NCI-H1436 (cell line): ENCODE measurements at regions not wholly inside any gene's neighbourhood (a gene's known extent, or its start where the extent isn't known, plus 50 kb on each side); places are given as distances from the start of the nearest gene placed in this dataset.
"Not testable (repeated sequence)": the region's sequence is repeated elsewhere in the genome, so short reads cannot be mapped to it uniquely, and the experiment has no call there.

Experiments
- DNase-seq: peaks from one replicate; lab custom pipeline; 2025; lab: John Stamatoyannopoulos, UW

GRCh38 chr11:79668575-79668974, 227.7 kb upstream of the TENM4 start:
- no peak for DNase-seq

- DNase-seq, result no peak
These were observed 226.6 kb upstream of the TENM4 start for GRCh38 chr11:79667380-79667779.

GRCh38 chr11:79663017-79663416, 222.2 kb upstream of the TENM4 start:
- DNase-seq, result no peak

- DNase-seq, result no peak
These were observed 220.5 kb upstream of the TENM4 start for GRCh38 chr11:79661373-79661772.

- no peak for DNase-seq
These were observed 208.1 kb upstream of the TENM4 start for GRCh38 chr11:79648766-79649520.

GRCh38 chr11:79637219-79637618, 196.4 kb upstream of the TENM4 start:
- DNase-seq, result no peak

GRCh38 chr11:79634905-79635304, 194.1 kb upstream of the TENM4 start:
- DNase-seq, result no peak

GRCh38 chr11:79627281-79627680, 186.5 kb upstream of the TENM4 start:
- no peak for DNase-seq

- DNase-seq, result no peak
These were observed 185.6 kb upstream of the TENM4 start for GRCh38 chr11:79626135-79627075.

- DNase-seq, result no peak
These were observed 182.5 kb upstream of the TENM4 start for GRCh38 chr11:79623375-79623774.

GRCh38 chr11:79617561-79617960, 176.7 kb upstream of the TENM4 start:
- no peak for DNase-seq

GRCh38 chr11:79616392-79616851, 175.6 kb upstream of the TENM4 start:
- DNase-seq, result no peak

- no peak for DNase-seq
These were observed 174.6 kb upstream of the TENM4 start for GRCh38 chr11:79615425-79615824.

GRCh38 chr11:79610678-79611077, 169.8 kb upstream of the TENM4 start:
- no peak for DNase-seq

GRCh38 chr11:79610139-79610538, 169.3 kb upstream of the TENM4 start:
- no peak for DNase-seq

- DNase-seq, result no peak
These were observed 168.7 kb upstream of the TENM4 start for GRCh38 chr11:79609511-79609910.

GRCh38 chr11:79606461-79606860, 165.6 kb upstream of the TENM4 start:
- not testable (repeated sequence) for DNase-seq

GRCh38 chr11:79600711-79601110, 159.9 kb upstream of the TENM4 start:
- DNase-seq, result no peak

GRCh38 chr11:79594834-79595233, 154.0 kb upstream of the TENM4 start:
- DNase-seq, result no peak

- no peak for DNase-seq
These were observed 152.0 kb upstream of the TENM4 start for GRCh38 chr11:79592824-79593223.

- DNase-seq, result no peak
These were observed 151.6 kb upstream of the TENM4 start for GRCh38 chr11:79592406-79592805.

- DNase-seq, result no peak
These were observed 141.6 kb upstream of the TENM4 start for GRCh38 chr11:79582434-79582833.

GRCh38 chr11:79579063-79579462, 138.2 kb upstream of the TENM4 start:
- DNase-seq, result no peak
